NCI-H2171 treated with DMSO at 0.1 percent for 48 hours (cell line): ENCODE measurements at regions not wholly inside any gene's neighbourhood (a gene's known extent, or its start where the extent isn't known, plus 50 kb on each side); places are given as distances from the start of the nearest gene placed in this dataset.

ENCODE experiments used
- DNase-seq: peaks from one replicate; lab custom pipeline; 2025; lab: John Stamatoyannopoulos, UW

DNA sequence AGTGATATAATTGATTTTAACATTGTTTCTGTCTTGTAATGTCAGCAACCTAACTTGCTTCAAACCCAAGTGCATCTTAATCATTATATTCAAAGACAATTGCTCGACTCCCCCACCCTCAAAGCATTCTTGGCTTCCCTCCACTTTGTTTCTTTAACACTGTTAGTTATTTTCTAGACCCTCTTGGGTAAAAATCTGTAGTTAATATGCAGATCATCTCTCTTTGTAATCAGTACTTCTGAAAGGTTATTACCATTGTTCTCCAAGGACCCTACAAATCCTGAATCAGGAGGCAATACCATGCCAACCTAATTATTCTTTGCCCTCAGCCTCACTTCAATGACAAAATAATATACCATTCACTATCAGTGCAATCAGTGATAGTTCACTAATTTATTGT lies 1075.7 kb downstream of the AMY1C start:
- no peak for DNase-seq

DNA sequence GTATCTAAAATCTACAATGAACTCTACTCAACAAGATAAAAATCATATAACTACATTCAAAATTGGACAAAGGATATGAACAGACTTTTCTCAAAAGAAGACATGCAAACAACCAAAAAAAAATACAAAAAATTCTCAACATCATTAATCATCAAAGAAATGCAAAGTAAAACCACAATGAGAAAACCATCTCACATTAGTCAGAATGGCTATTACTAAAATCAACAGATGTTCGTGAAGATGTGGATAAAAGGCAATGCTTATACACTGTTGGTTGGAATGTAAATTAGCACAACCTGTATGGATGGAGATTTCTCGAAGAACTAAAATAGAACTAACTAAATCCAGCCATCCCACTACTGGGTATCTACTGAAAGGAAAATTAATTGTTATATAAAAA lies 1080.8 kb downstream of the AMY1C start:
- no peak for DNase-seq

DNA sequence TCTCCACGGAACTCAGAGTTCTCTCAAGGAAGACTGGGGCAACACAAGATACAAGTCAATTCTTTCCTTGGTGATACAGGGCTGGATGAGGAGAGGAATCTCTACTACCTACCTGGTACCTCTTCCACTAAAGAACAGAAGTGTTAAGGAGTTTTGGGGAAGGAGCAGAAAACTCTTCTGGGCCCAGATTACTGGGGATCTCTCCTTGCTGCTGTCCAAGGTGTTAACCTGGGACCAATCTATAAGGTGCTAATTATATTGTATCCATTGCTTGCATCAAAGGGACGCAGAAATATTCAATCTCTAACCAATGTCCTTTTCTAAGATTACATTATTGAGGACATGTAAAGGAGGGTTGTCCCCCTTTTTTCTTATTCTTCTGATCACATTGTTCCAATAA lies 1102.5 kb downstream of the AMY1C start:
- DNase-seq = no peak

DNA sequence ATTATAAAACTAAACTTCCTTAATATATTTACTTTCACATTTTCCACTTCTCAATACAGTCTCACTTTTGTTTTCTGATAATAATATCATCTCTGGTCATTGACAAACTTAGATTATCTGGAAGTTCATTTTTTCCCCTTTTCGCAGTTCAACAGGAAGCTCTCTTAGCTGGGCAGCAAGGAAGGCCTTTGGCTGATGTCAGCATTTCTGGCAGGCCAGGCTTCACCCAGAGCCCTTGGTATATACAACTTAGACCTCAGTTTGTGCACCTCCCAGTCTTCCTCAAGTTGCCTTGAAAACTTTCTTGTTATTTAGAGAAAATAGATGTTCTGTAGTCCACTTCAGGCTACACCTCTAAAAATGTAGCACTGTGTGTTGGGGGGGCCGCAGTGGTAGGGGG lies 1103.6 kb downstream of the AMY1C start:
- no peak for DNase-seq

DNA sequence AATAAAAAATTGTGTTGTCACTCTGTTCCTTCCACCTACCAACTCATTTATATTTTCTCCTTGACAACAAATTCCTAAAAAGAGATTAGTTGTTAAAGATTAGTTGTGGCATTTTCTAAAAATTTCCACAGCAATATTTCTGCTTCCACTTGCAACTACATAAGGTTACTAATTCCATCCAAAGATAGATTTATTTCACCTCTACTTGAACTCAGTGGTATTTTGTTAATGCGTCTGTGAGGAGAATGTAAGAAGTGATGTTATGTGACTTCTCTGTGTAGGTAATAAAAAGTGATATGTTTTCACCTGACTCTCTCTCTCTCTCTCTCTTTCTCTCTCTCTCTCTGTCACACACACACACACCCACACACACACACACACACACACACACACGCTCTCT lies 1104.8 kb downstream of the AMY1C start:
- DNase-seq = no peak

DNA sequence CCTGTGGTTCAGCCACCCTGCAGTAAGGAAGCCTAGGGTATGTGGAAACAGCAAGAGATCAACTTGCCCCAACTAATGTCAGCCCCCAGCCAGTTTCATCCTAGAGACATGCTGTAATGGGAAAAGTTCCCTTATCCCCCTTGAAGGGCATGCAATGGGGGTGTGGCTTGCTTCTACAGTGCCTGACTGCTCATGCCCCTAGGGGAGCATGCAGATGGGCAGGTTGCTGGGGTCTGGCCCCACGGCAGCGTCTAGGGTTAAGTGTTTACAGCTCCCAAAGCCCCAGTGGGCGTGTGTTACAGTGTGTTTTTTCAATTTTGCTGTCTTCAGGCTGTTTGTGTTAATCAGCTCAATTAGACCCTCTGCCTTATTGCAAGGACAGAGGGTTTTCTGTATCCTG lies 1105.9 kb downstream of the AMY1C start:
- DNase-seq = peak; percentile 90

DNA sequence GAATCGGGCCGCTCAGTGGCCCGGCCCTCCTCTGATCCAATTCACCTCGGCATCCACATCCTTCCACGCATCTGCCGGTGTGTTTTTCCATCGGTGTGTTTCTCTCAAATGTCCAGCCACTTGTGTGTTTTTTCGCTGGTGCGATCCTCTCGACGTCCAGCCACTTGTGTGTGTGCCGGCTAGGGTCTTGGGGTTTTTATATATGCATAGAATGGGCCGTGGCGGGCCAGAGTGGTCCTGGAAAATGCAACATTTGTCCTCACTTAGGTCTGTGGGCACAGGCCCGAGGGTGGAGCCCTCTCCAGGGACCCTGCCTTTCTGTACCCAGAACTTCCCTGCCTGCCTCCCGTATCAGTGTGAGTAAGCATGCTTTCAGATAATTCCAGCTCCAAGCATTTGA lies 1106.4 kb downstream of the AMY1C start:
- peak; percentile 43 for DNase-seq

DNA sequence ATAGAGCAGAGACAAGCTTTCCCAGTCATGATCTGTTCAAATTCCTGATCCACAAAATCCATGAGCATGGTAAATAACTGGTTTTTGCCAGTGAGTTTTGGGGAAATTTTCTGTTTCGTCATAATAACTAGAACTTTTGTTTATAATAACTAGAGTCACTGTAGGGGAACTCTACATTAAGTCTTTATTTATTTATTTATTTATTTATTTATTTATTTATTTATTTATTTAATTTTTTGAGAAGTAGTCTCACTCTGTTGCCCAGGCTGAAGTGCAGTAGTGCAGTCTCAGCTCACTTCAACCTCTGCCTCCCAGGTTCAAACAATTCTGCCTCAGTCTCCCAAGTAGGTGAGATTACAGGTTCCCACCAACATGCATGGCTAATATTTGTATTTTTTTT lies 1106.8 kb downstream of the AMY1C start:
- no peak for DNase-seq

DNA sequence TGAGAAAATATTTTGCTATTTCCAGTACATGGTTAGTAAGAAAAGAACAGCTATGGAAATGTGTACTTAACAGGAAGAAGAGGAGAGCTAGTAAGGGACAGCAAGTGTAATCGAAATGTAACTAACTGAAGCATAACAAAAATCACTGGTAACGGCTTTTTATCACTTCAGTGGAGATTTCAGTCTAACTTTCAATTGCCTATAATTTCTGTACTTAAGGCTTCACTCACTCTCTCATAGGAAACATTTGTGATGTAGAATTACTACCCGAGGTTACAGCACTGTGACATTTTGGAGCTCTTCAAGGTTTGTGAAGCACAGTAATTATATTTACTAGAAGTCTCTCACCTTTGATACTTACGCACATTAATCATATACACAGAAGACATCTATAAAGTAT lies 1119.1 kb downstream of the AMY1C start:
- no peak for DNase-seq

DNA sequence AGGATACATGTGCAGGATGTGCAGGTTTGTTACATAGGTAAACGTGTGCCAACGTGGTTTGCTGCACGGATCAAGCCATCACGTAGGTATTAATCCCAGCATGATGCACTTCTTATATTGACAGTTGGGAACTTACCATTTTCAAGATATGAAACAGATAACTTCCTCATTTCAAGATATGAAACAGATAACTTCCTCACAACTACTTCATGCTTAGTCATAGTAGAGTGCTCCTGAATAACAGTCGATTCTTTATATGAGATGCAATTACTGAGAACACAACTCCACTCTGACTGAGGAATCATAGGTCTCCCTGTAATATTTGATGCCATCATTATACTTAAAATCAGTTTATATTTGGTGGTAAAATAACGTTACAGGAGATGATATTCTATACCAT lies 1124.3 kb downstream of the AMY1C start:
- DNase-seq = no peak

DNA sequence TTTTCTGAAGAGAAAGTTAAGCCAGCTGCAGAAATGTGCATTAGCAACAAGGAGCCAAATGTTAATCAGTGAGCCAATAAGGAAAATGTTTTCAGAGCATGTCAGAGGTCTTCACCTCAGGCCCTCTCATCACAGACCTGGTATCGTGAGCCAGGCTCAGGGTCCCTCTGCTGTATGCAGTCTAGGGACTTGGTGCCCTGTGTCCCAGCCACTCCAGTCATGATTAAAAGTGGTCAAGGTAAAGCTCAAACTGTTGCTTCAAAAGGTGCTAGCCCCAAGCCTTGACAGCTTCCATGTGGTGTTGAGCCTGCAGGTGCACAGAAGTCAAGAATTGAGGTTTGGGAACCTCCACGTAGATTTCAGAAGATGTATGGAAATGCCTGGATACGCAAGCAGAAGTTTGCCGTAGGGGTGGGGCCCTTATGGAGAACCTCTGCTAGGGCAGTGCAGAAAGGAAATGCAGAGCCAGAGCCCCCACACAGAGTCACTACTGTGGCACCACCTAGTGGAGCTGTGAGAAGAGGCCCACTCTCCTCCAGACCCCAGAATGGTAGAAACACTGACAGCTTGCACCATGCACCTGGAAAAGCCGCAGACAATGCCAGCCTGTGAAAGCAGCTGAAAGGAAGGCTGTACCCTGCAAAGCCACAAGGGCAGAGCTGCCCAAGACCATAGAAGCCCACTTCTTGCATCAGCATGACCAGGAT lies 1128.7 kb downstream of the AMY1C start:
- no peak for DNase-seq

DNA sequence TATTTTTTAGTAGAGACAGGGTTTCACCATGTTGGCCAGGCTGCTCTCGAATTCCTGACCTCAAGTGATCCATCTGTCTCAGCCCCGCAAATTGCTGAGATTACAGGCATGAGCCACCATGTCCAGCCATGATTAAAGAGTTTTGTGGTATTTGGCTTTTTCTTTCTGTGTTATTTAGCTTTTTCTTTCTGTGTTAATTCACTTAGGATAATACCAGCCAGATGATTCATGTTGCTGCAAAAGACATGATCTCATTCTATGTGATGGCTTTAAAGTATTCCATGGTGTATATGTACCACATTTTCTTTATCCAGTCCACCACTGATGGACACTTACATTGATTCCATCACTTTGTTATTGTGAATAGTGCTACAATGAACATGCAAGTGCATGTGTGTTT lies 1135.2 kb downstream of the AMY1C start:
- no peak for DNase-seq

DNA sequence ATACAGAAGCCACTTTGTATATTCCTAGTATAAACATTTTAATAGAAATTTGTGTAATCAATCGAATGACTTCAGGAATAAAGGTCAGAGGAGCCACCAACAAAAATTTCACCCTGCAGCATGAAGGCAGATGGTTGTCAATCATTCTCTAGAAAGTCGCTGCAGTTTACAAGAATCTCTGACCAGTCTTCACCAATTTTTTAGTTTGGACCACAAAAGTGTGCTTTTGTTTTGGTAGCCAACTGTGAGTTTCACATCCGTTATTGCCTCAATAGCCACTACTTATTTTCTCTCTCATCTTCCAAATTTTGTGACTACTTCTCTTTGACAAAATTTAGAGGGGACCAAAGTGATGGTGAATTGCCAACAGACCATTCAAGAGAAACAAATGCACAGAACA lies 1155.6 kb downstream of the AMY1C start:
- no peak for DNase-seq

DNA sequence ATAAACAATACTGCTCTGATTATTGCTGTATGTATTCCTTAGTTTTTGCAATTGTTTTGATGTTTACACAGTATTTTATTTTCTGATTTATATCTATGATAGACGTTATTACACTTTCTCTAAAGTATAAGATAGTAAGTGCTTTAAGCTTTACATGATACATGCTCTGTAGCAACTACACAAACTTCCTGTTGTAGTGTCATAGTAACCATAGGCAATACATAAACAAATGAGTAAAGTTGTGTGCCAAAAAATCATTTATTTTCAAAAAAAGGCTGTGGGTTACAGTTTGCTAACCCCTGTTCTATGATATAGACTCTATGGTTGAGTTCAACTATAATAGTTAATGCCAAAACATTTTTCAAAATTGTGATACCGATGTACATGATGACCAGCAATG lies 1156.4 kb downstream of the AMY1C start:
- DNase-seq = no peak

DNA sequence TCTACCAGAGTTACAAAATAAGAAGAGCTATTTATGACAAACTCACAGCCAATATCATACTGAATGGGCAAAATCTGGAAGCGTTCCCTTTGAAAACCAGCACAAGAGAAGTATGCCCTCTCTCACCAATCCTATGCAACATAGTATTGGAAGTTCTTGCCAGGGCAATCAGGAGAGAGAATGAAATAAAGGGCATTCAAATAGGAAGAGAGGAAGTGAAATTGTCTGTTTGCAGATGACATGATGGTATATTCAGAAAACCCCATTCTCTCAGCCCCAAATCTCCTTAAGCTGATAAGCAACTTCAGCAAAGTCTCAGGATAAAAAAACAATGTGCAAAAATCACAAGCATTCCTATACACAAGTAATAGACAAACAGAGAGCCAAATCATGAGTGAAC lies 1169.5 kb downstream of the AMY1C start:
- no peak for DNase-seq

DNA sequence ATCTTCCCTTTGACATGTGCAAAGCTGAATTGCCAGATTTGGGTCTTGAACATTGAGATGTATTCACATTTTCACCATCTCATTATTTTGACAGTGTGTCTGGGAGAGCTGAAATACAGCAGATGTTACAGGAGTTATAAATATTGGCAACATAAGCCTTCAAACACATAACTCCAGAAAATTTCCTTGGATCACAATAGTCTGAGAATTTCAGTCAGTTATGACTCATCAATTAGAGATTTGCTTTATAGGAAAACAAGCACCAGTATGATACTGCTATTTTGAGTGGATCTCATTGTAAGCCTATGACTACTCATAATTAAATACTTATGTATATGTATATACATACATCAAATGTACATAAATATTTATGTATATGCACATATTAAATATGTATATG lies 1171.8 kb downstream of the AMY1C start:
- peak; percentile 3 for DNase-seq

DNA sequence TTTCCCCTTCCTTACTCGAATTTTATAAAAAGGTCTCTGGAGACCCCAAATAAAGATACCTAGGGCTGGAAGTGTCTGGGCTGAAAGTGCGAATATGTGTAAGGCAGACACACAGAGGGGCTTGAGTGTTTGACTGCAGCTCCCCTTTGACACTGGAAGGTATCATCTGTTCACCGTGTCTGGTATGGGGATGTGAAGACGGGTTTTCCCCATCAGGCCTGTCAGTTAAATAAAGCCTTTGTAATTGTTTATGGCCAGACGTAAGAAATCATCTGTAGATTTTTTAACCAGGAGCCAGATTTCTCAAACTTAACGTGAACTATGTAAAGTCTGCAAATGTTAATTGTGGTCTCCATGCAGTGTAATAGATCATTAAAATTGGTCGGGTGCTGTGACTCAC lies 1173.4 kb downstream of the AMY1C start:
- DNase-seq = no peak

DNA sequence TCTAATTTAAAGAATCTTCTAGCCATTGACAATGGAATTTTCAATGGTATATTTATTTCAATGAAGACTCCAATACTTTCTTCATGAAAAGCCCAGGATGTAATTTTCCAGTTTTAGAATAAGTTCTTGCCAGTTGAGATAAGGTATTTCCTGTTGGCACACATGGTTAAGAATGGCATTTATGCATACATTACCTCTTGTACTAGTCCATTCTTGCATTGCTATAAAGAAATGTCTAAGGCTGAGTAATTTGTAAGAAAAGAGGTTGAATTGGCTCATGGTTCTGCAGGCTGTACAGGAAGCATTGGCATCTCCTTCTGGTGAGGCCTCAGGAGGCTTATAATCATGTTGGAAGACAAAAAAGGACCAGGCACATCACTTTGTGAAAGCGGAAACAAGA lies 1179.6 kb downstream of the AMY1C start:
- no peak for DNase-seq

DNA sequence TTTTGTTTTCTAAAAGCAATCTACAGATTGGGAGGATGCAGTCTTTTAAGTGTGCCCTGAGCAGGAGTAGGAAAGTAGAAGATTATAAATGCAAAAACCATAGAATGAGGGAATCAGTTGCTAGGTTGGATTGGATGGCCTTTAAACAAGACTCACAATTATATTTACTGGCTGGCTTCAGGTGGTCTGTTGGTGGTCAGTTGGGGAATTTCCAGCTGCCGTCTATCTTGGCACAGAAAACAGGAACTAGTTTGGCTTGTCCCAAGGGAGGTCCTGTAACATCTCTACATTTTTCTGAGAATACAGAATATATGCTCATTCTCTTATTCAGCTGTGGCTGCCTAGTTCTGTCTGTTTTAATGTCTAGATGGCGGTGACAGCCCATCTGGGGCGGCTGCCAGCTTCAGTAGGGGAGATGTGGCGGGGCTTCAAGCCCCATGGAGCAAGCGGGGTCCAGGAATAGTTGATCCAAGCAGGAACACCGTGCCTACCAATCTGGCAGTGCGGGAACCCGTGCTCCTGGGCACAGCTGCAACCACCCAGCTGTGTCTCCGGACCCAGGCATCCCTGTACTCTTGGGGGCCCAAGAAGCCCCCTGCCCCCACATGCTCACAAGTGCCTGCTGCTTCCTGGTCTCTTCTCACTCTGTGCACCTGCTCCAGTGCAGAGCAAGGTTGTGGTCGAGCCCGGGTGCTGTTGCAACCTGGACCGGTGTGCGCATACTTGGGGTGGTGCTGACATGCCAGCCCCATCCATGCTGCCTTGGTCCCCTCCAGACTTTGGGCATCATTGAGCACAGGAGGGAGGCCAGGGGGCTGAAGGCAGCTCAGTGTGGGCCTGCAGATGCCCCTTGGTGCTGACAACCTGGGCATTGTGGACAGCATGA lies 1182.6 kb downstream of the AMY1C start:
- DNase-seq = no peak

DNA sequence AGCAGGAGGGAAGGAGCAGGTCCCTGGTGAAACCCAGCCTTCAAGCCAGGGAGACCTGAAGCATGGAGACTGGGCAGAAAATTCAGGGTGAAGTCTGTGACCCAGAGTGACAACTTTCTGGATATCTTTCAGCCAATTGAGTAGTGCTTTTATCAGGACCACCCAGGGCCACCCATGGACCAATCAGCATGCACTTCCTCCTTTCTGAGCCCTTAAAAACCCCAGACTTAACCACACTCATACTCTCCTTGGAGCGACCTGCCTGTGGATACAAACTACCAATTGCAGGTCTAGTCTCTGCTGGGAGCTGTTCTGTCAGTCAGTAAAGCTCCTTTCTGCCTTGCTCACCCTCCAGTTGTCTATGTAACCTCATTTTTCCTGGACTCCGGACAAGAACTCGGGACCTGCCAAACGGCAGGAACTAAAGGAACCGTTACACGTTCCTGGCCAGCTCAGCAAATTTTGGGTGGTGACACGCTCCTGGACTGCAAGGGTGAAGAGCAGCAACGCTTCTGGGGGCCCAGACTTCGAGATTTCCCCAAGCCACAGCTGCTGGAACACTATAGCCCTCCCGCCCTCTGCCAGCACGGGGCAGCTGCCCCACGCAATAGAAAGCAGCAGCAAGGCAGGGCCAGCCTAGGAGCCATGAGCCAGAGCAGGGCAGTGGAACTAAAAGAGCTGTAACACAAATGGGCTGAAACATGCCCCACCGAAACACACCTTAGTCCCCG lies 1183.4 kb downstream of the AMY1C start:
- no peak for DNase-seq

DNA sequence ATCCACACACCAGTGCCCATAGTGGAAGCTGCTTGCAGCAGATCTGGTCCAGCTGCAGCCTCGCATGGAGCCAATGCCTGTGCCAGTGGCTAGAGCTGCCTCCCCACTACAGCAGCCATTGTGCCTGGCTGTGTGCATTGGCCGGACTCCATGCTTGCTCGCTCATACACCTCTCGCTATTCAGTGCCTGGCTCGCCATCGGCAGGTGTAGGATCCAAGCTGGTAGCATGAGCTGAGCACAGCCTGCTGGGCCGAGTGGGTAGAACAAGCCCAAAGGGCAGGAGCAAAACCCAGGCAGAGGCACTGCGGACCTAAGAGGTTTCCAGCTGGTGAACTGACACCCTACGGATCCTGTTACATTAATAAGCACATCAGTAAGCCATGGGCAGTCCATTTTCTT lies 1184.1 kb downstream of the AMY1C start:
- no peak for DNase-seq

DNA sequence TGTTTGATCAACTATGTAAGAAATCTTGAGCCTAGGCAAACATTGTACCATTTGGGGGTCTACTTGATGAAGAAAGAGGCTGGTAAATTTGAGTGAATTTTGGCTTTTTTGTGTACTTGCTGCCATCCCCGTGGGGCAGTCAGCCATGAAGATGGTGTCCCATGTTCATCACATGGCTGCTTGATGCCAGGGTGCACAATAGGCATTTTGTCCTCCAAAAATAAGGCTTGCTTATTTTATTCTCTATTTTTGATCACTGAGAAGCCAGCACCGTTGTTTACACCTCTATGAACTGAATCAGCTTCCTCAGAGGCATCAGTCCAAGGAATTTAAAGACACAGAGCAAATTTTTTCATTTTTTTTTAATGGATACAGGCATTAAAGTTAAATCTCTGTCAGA lies 1195.7 kb downstream of the AMY1C start:
- DNase-seq = no peak
